NCI-H1417 treated with DMSO at 0.1 percent for 48 hours (cell line): ENCODE measurements at regions not wholly inside any gene's neighbourhood (a gene's known extent, or its start where the extent isn't known, plus 50 kb on each side); places are given as distances from the start of the nearest gene placed in this dataset.
"Not testable (repeated sequence)": the region's sequence is repeated elsewhere in the genome, so short reads cannot be mapped to it uniquely, and the experiment has no call there.

Source experiments
- DNase-seq: peaks from one replicate; lab custom pipeline; 2025; lab: John Stamatoyannopoulos, UW

GRCh38 chr1:164163289-164163849 is 395.6 kb upstream of the PBX1 start:
- no peak for DNase-seq

DNA sequence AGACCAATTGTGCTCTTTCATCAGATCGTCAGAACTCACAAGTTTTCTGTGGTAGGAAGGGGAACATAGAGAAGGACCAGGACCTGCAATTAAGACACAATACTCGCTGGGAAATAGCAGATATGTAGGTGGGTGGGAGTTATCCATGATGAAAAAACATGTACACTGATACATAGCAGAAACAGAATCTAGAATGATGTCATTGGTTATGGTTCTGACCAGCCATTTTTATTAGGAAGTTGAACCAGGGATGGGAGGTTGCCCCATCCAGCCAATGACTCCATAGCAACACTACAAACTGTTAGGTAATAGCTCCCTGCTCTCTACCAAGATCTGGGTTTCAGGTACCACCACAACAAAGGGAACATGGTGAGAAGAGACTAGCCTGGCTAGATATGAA is 393.5 kb upstream of the PBX1 start:
- DNase-seq = no peak

GRCh38 chr1:164166454-164166853 is 392.5 kb upstream of the PBX1 start:
- DNase-seq = not testable (repeated sequence)

- DNase-seq = no peak
These were observed 381.9 kb upstream of the PBX1 start for GRCh38 chr1:164177118-164177517.

DNA sequence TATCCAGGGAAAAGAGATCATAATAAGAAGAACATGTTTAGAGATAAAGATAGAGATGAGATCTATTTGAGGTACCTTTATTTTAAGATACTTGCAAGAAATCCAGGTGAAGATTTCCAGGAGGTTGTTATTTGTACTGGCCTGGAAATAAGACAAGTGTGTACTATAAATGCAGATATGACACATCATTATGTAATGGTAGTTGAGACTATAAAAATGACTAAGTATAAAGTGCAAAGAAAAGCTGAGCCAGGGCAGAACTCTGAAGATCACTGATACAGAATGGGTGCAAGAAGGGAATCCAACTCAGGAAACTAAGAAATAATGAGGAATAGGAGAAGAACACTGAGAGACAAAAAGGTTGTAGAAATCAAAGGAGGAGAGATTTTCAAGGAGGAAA is 378.2 kb upstream of the PBX1 start:
- DNase-seq = no peak

- no peak for DNase-seq
These were observed 374.9 kb upstream of the PBX1 start for GRCh38 chr1:164183854-164184635.

DNA sequence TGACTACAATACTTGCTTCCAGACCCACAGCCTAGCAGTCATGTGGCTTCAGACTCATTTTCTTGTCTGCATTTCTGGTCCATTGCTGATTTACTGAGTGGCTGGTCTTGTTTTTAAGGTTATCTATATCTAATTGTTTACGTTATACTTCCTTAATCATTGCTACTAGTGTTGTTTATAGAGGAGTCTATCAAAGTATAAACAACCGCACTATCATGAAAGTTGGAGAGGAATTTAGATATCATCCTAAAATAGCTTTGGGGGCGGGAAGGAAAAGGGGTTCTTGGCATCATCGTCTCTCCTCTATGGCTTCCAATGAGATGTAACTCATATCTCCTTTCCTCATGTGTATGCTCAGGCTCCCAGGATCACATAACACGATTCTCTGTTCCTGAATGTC is 372.1 kb upstream of the PBX1 start:
- DNase-seq = no peak

- no peak for DNase-seq
These were observed 370.5 kb upstream of the PBX1 start for GRCh38 chr1:164188497-164188896.

GRCh38 chr1:164191191-164191590 is 367.8 kb upstream of the PBX1 start:
- no peak for DNase-seq

DNA sequence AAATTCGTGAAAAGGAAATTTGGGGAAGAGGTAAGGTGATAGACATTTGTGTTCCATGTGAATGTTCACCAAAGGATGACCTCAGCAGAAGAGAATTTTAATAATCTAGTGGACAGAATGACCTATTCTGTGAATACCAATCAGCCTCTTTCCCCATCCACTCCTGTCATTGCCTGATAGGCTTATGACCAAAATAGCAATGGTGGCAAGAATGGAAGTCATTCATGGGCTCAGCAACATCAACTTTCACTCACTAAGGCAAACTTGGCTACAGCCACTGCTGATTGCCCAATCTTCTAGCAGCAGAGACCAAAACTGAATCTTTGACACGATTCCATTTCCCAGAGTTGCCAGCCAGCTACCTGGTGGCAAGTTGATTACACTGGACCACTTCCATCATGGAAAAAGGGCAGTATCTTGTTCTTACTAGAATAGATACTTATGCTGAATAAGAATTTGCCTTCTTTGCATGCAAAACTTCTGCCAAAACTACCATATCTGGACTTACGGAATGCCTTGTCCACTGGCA is 348.7 kb upstream of the PBX1 start:
- DNase-seq = no peak

DNA sequence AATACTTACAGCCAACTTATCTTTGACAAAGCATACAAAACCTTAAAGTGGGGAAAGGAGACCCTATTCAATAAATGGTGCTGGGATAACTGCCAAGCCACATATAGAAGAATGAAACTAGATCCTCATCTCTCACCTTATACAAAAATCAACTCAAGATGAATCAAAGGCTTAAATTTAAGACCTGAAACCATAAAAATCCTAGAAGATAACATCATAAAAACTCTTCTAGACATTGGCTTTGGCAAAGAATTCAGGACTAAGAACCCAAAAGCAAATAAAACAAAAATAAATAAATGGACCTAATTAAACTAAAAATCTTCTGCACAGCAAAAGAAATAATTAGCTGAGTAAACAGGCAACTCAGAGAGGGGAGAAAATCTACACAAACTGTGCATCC is 335.6 kb upstream of the PBX1 start:
- DNase-seq = no peak

GRCh38 chr1:164225011-164225410 is 334.0 kb upstream of the PBX1 start:
- DNase-seq = no peak

- no peak for DNase-seq
These were observed 332.0 kb upstream of the PBX1 start for GRCh38 chr1:164226977-164227376.

GRCh38 chr1:164228928-164229327 is 330.1 kb upstream of the PBX1 start:
- DNase-seq = no peak

GRCh38 chr1:164233149-164233548 is 325.8 kb upstream of the PBX1 start:
- no peak for DNase-seq

GRCh38 chr1:164240081-164240480 is 318.9 kb upstream of the PBX1 start:
- no peak for DNase-seq

GRCh38 chr1:164250365-164250764 is 308.6 kb upstream of the PBX1 start:
- DNase-seq = no peak

DNA sequence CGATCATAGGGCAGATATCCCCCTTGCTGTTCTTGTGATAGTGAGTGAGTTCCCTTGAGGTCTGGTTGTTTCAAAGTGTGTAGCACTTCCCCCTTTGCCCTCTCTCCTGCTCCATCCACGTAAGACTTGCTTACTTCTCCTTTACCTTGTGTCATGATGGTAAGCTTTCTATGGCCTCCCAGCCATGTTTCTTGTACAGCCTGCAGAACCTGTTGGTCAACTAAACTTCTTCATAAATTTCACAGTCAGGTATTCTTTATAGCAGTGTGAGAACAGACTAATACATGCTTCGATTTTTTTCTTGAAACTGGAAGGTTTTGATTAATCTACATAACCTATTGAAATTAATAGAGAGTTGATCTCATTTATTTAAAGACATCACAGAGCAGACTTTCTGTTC is 302.5 kb upstream of the PBX1 start:
- no peak for DNase-seq

DNA sequence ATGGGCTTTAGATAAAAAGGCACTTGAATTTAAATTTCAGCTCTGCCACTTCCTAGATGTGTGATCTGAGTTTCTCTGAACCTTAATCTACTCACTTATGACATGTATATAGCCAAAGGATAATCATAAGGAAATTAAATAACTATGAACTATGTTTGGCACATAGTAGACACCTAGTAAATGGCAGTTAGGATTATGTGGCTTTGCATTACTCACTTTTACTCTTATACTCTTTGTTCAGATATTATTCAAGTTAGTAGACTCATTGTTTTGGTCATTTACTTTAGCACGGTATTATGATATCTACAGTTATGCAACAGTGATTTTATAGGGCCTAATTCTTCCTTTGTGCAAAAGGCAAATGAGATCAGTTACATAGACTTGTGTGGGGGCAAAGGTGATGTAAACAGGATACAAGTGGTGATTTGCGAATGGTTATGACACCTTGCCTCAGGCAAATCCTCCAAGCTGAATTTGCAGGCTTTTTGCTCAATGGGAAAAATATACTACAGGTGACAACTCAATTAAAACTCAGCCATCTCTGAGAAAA is 297.2 kb upstream of the PBX1 start:
- DNase-seq = no peak

- DNase-seq = no peak
These were observed 295.4 kb upstream of the PBX1 start for GRCh38 chr1:164263540-164263939.

GRCh38 chr1:164265232-164265631 is 293.8 kb upstream of the PBX1 start:
- no peak for DNase-seq

- no peak for DNase-seq
These were observed 286.8 kb upstream of the PBX1 start for GRCh38 chr1:164272156-164272555.

- no peak for DNase-seq
These were observed 262.8 kb upstream of the PBX1 start for GRCh38 chr1:164296172-164296571.
